A549 (cell line): ENCODE measurements at regions not wholly inside any gene's neighbourhood (a gene's known extent, or its start where the extent isn't known, plus 50 kb on each side); places are given as distances from the start of the nearest gene placed in this dataset.

ENCODE experiments used
- ATAC-seq, 2 experiments: fragments of 200-7000 bp in 1 of 2; fragments of >200 bp in 1 of 2; cut with Nextera tagmentation in 1 of 2; cut with Tn5 transposase in 1 of 2; 3 replicates each; pipeline versions ENCODE4 v1.8.0 to v1.9.1; 2018 to 2020; ENCODE audit warnings: mild to moderate bottlenecking in 1 of 2, moderate library complexity in 1 of 2
- CTCF ChIA-PET: fragments of 300-600 bp; sonication (Branson Sonifier 250); formaldehyde crosslinking; extraction: SDS; loops from one replicate; lab custom pipeline; 2021; ENCODE audit warnings: antibody characterized with exemption, inconsistent platforms; lab: Yijun Ruan, JAX
- POLR2A ChIA-PET: fragments of 350-600 bp; formaldehyde crosslinking; extraction: SDS; loops from one replicate; lab custom pipeline; 2021; ENCODE audit warnings: antibody characterized with exemption, inconsistent platforms; lab: Yijun Ruan, JAX
- DNase-seq, 2 experiments: peaks; one replicate each; pipeline versions ENCODE4 v3.0.0 to v3.0.0-alpha.2; 2011 to 2016; ENCODE audit warnings: low read depth in 1 of 2, low spot score in 1 of 2
- FAIRE-seq: peaks from 2 replicates; lab custom pipeline; 2011; peaks lifted over from hg19 to GRCh38; lab: Jason Lieb, UNC
- H3K27ac ChIP-seq, 2 experiments: fragments of >200 bp; sonication (Bioruptor Twin); formaldehyde crosslinking; 3 replicates each; pipeline ENCODE4 v1.5.1; 2016 to 2017
- H3K4me1 ChIP-seq: fragments of >200 bp; sonication (Bioruptor Twin); formaldehyde crosslinking; 3 replicates; pipeline ENCODE4 v1.6.1; 2016
- H3K4me2 ChIP-seq: fragments of >200 bp; sonication (Bioruptor Twin); formaldehyde crosslinking; 3 replicates; pipeline ENCODE4 v1.6.1; 2016
- H3K4me3 ChIP-seq: fragments of >200 bp; sonication (Bioruptor Twin); formaldehyde crosslinking; 3 replicates; pipeline ENCODE4 v1.5.1; 2016
- H3K9me3 ChIP-seq: fragments of >200 bp; sonication (Bioruptor Twin); formaldehyde crosslinking; 3 replicates; pipeline ENCODE4 v1.6.1; 2016
- CEBPB ChIP-seq, 2 experiments: fragments of >200 bp in 1 of 2; sonication (Bioruptor Twin) in 1 of 2; formaldehyde crosslinking in 1 of 2; IDR thresholded peaks; 2 replicates each; pipeline ENCODE4 v1.6.1; 2012 to 2016
- EP300 ChIP-seq, 2 experiments: fragments of >200 bp; sonication (Bioruptor Twin); formaldehyde crosslinking; IDR thresholded peaks; 2 replicates in 1 of 2; 3 replicates in 1 of 2; pipeline ENCODE4 v1.6.1; 2016 to 2017
- FOXS1 ChIP-seq: fragments of 250-450 bp; sonication (Bioruptor Pico); IDR thresholded peaks from 2 replicates; pipeline ENCODE4 v1.5.0; 2020; ENCODE audit warnings: mild to moderate bottlenecking, moderate library complexity
- HDAC2 ChIP-seq: fragments of 200-600 bp; sonication (generic); IDR thresholded peaks from 2 replicates; pipeline ENCODE4 v1.6.1; 2016
- HOXB13 ChIP-seq: fragments of 250-450 bp; sonication (Bioruptor Pico); IDR thresholded peaks from 2 replicates; pipeline ENCODE4 v1.5.0; 2020; ENCODE audit warnings: low read depth, mild to moderate bottlenecking, moderate library complexity
- HOXB5 ChIP-seq: fragments of 250-450 bp; sonication (Bioruptor Pico); IDR thresholded peaks from 2 replicates; pipeline ENCODE4 v1.5.0; 2020; ENCODE audit warnings: mild to moderate bottlenecking, moderate library complexity
- JUNB ChIP-seq: fragments of >200 bp; sonication (Bioruptor Twin); formaldehyde crosslinking; IDR thresholded peaks from 2 replicates; pipeline ENCODE4 v1.6.1; 2016
- KDM1A ChIP-seq: fragments of 200-600 bp; sonication (generic); IDR thresholded peaks from 2 replicates; pipeline ENCODE4 v1.6.1; 2016; ENCODE audit warnings: low read depth, mild to moderate bottlenecking
- KDM5A ChIP-seq: fragments of 200-600 bp; sonication (generic); IDR thresholded peaks from 2 replicates; pipeline ENCODE4 v1.6.1; 2016; ENCODE audit warnings: antibody characterized with exemption, mild to moderate bottlenecking
- NFE2L2 ChIP-seq: fragments of 150-350 bp; conservative IDR thresholded peaks from 2 replicates; pipeline ENCODE4 v1.6.1; 2014; ENCODE audit warnings: low read length
- NPAS2 ChIP-seq: fragments of 250-450 bp; sonication (Bioruptor Pico); IDR thresholded peaks from 2 replicates; pipeline ENCODE4 v1.8.0; 2022; ENCODE audit warnings: mild to moderate bottlenecking, moderate library complexity, borderline replicate concordance
- POLR2AphosphoS2 ChIP-seq: conservative IDR thresholded peaks from 2 replicates; pipeline ENCODE4 v1.6.1; 2012; ENCODE audit warnings: low read length, improper control_type of control experiment, inconsistent platforms
- RNF2 ChIP-seq: fragments of 200-600 bp; sonication (generic); IDR thresholded peaks from 2 replicates; pipeline ENCODE4 v1.6.1; 2016; ENCODE audit warnings: low read depth, mild to moderate bottlenecking, antibody characterized with exemption, moderate library complexity, borderline replicate concordance
- SREBF2 ChIP-seq: fragments of 450-650 bp; IDR thresholded peaks from 2 replicates; pipeline ENCODE4 v1.6.1; 2014; ENCODE audit warnings: mild to moderate bottlenecking, moderate library complexity
- TP53 ChIP-seq: fragments of 250-450 bp; sonication (Bioruptor Pico); IDR thresholded peaks from 2 replicates; pipeline ENCODE4 v1.5.0; 2021; ENCODE audit warnings: mild to moderate bottlenecking, moderate library complexity
- ZSCAN20 ChIP-seq: fragments of 250-450 bp; sonication (Bioruptor Pico); IDR thresholded peaks from 2 replicates; pipeline ENCODE4 v1.8.0; 2022; ENCODE audit warnings: mild to moderate bottlenecking, moderate library complexity
- WGBS: methylation state at CpG from one replicate; pipeline ENCODE4 v1.1.6; 2017; ENCODE audit errors: missing lambda C conversion rate; 5-methylcytosine and 5-hydroxymethylcytosine counted together
- TF ChIP-seq, protein P1 (sequence below): fragments of 250-450 bp; sonication (Bioruptor Pico); IDR thresholded peaks from 2 replicates; pipeline ENCODE4 v1.5.0; 2021; ENCODE audit warnings: mild to moderate bottlenecking, moderate library complexity, borderline replicate concordance
- TF ChIP-seq, protein P2 (sequence below): fragments of >200 bp; sonication (Bioruptor Twin); formaldehyde crosslinking; IDR thresholded peaks from 3 replicates; pipeline ENCODE4 v1.6.1; 2016
- TF ChIP-seq, protein P3 (sequence below): fragments of 450-650 bp; IDR thresholded peaks from 2 replicates; pipeline ENCODE4 v1.6.1; 2014; ENCODE audit warnings: antibody characterized with exemption

DNA sequence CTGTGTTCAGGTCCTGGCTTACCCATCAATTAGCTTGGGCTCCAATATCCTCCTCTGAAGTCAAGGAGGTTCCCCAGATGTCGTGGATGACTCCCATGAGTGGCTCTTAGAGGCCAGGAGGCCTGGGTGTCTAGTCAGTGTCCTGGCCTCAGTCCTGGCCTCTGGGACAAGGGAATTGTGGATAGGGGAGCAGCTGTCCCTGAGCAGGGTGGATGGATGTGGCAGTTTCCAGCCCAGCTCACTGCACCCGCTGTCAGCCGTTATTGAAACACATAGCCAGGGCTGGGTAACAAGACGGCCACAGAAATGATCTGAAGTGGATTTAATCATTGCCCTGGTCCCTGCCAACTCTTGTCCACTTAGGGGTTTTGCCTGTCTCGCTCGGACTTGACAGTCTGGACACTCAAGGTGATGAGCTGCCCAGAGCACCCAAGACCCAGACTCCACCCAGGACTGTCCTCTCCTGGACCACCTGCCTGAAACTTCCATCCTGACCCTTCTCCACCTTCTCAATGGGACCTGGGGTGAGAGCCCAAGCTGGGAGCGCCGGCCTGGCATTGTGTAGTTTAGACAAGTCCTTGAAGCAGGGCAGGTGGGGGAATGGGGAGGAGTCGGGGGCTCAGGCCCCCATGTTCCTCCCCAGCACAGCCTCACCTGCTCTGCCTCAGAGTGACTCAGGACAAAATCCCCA is 182.1 kb upstream of the SDK2 start (continued):
- TF ChIP-seq, protein P1, sequence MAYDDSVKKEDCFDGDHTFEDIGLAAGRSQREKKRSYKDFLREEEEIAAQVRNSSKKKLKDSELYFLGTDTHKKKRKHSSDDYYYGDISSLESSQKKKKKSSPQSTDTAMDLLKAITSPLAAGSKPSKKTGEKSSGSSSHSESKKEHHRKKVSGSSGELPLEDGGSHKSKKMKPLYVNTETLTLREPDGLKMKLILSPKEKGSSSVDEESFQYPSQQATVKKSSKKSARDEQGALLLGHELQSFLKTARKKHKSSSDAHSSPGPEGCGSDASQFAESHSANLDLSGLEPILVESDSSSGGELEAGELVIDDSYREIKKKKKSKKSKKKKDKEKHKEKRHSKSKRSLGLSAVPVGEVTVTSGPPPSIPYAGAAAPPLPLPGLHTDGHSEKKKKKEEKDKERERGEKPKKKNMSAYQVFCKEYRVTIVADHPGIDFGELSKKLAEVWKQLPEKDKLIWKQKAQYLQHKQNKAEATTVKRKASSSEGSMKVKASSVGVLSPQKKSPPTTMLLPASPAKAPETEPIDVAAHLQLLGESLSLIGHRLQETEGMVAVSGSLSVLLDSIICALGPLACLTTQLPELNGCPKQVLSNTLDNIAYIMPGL = no peak
- TF ChIP-seq HOXB5 (CRISPR knock-in tag) (no peak), TP53 (CRISPR knock-in tag) (no peak), HOXB13 (CRISPR knock-in tag) (no peak), SREBF2 (no peak)

DNA sequence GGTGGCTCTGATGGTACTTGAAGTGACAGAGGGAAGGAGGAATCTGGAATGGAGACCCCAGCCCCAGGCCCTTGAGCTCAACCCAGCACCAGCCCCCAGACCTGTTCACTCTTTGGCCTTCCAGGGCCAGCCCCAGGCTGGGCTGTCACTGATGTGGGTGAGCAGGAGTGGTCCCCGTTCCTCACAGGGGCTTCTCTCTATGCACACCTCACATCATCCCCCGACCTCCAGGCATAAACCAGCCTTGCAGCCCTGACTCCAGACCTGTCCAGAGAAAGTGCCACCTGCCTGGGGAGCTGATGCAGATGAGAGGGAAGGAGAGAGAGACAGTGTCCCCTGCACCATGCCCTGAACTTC is 182.6 kb upstream of the SDK2 start:
- CTCF ChIA-PET = interaction anchor here (0.8 to 1.5 kb wide), 4 partner anchors 10 to 349 kb away, joined by 3 to 4 read pairs (median 3); no protein-coding TSS in a partner anchor

DNA sequence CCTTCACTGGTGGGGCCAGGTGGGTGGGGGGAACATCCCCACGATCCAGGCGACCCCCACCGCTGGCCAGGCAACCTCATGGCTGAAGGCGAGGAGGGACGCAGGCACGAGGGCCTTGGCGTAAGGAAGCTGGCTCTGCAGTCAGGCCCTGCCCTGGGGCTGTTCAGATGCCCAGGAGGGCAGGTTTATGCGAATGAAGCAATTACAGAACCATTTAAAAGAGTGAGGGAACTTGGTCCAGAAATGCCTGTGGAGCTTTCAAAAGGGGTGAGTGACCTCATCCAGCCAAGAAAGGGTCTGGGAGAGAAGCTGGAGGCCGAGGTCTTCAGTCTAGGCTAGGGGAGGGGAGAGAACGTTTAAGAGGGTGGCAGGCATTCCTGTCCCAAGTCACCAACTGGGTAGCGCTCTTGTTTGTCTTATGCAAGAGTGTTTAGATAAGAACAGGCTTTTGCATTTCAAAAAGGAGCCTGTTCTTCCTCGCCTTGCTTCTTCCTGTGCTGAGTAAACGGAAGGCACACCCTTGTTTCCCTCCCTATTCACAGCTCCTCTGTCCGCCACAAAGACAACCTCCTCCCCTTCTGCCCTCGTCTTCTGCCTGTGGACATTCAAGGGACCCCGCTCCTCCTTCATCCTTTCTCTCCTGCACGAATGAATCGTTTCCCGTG is 183.5 kb upstream of the SDK2 start:
- Histone ChIP-seq H3K4me3 (no peak overlapping the region), H3K4me2 (peak overlapping the region; percentile 55), H3K9me3 (no peaks in the 10 kb centered on the region), H3K4me1 (peaks cover 15% of the 10 kb centered on the region), H3K27ac (peak overlapping the region; percentile 64 to 69)
- peak in 1 of 2 experiments; percentile 52; a peak in 3 of 6 replicates for ATAC-seq
- 46% methylated on average over 19 of the region's 19 CpGs for WGBS
- FAIRE-seq = no peak
- ChIA-PET POLR2A (interaction anchor here (1.0 kb wide), 1 partner anchor 30 kb away, joined by 3 read pairs; no protein-coding TSS in a partner anchor), CTCF (interaction anchor here (0.6 to 1.5 kb wide), 5 partner anchors 9 to 117 kb away, joined by 3 to 5 read pairs (median 3); no protein-coding TSS in a partner anchor)
- peak in 1 of 2 experiments; percentile 46 for DNase-seq
- TF ChIP-seq FOXS1 = no peak
- peak in 1 of 2 experiments; percentile 32; a peak in 1 of 4 replicates for TF ChIP-seq CEBPB (IDR thresholded peaks at IDR 0.05)

More for the DNA sequence above, 182.6 kb upstream of the SDK2 start:
- peak overlapping the region; percentile 64 to 69; a peak in 5 of 6 replicates for H3K27ac ChIP-seq
- POLR2A ChIA-PET = no interaction called here
- H3K4me3 ChIP-seq = no peak overlapping the region
- DNase-seq (no peak), FAIRE-seq (no peak), ATAC-seq (no peak)
- no peak overlapping the region for H3K4me2 ChIP-seq
- peaks cover 15% of the 10 kb centered on the region for H3K4me1 ChIP-seq
- WGBS = 81% methylated on average over 2 of the region's 2 CpGs
- no peaks in the 10 kb centered on the region for H3K9me3 ChIP-seq
- no peak for TF ChIP-seq POLR2AphosphoS2
- TF ChIP-seq RNF2 = no peak
- no peak for TF ChIP-seq HDAC2
- TF ChIP-seq, protein P2, sequence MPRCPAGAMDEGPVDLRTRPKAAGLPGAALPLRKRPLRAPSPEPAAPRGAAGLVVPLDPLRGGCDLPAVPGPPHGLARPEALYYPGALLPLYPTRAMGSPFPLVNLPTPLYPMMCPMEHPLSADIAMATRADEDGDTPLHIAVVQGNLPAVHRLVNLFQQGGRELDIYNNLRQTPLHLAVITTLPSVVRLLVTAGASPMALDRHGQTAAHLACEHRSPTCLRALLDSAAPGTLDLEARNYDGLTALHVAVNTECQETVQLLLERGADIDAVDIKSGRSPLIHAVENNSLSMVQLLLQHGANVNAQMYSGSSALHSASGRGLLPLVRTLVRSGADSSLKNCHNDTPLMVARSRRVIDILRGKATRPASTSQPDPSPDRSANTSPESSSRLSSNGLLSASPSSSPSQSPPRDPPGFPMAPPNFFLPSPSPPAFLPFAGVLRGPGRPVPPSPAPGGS = no peak
- TF ChIP-seq FOXS1 = no peak
- TF ChIP-seq EP300 (IDR thresholded peaks at IDR 0.05) = no peak
- TF ChIP-seq ZSCAN20 = no peak
- TF ChIP-seq NFE2L2 = no peak
- TF ChIP-seq KDM5A = no peak
- TF ChIP-seq HOXB5 (CRISPR knock-in tag) = no peak
- TF ChIP-seq NPAS2 (CRISPR knock-in tag) = no peak
- TF ChIP-seq, protein P3, sequence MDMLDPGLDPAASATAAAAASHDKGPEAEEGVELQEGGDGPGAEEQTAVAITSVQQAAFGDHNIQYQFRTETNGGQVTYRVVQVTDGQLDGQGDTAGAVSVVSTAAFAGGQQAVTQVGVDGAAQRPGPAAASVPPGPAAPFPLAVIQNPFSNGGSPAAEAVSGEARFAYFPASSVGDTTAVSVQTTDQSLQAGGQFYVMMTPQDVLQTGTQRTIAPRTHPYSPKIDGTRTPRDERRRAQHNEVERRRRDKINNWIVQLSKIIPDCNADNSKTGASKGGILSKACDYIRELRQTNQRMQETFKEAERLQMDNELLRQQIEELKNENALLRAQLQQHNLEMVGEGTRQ = no peak
- no peak for TF ChIP-seq JUNB
- TF ChIP-seq KDM1A = no peak
- TF ChIP-seq, all 56 proteins: peak for 0
